HFFc6 (cell line): ENCODE measurements at regions not wholly inside any gene's neighbourhood (a gene's known extent, or its start where the extent isn't known, plus 50 kb on each side); places are given as distances from the start of the nearest gene placed in this dataset.

Experiments
- DNase-seq: peaks from one replicate; pipeline ENCODE4 v3.0.0-alpha.2; 2018
- H3K27ac Mint-ChIP-seq: 2 replicates; pipeline ENCODE4 v1.8.0; 2020; ENCODE audit warnings: mild to moderate bottlenecking, mixed read lengths
- H3K27me3 Mint-ChIP-seq: 2 replicates; pipeline ENCODE4 v1.8.0; 2021; ENCODE audit warnings: mild to moderate bottlenecking, moderate library complexity, mixed read lengths; ENCODE audit not compliant: insufficient read depth
- H3K36me3 Mint-ChIP-seq: 2 replicates; pipeline ENCODE4 v1.8.0; 2021; ENCODE audit warnings: low read depth, mixed read lengths
- H3K4me1 Mint-ChIP-seq: 2 replicates; pipeline ENCODE4 v1.8.0; 2020; ENCODE audit warnings: low read depth, mixed read lengths
- H3K4me3 Mint-ChIP-seq: 2 replicates; pipeline ENCODE4 v1.8.0; 2020; ENCODE audit warnings: mild to moderate bottlenecking, moderate library complexity, mixed read lengths
- H3K9me3 Mint-ChIP-seq: 2 replicates; pipeline ENCODE4 v1.8.0; 2020; ENCODE audit warnings: mild to moderate bottlenecking, mixed read lengths
- CTCF ChIP-seq: fragments of 200-600 bp; sonication (generic); IDR thresholded peaks from 2 replicates; pipeline ENCODE4 v1.5.0; 2021; ENCODE audit warnings: antibody characterized with exemption, mild to moderate bottlenecking

DNA sequence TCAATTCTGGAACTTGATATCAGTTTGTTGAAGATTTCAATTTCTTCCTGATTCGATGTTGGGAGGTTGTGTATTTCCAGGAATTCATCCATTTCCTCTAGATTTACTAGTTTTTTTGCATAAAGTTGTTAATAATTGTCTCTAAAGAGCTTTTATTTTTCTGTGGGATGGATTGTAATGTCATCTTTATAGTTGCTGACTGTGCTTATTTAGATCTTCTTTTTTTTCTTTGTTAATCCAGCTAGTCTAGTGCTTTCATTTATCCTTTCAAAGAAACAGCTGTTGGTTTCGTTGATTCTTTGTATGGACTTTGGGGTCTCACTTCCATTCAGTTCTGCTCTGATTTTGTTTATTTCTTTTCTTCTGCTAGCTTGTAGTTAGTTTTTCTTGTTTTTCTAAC lies 302.0 kb upstream of the DMAC1 start:
- TF ChIP-seq CTCF: no peak
- no peaks in the 10 kb centered on the region for H3K27me3 Mint-ChIP-seq
- H3K4me1 Mint-ChIP-seq: no peaks in the 10 kb centered on the region
- H3K9me3 Mint-ChIP-seq: peaks cover 64% of the 10 kb centered on the region
- no peak overlapping the region for H3K27ac Mint-ChIP-seq
- no peak for DNase-seq
- no peak overlapping the region for H3K4me3 Mint-ChIP-seq
- H3K36me3 Mint-ChIP-seq: no peaks in the 10 kb centered on the region

- no peaks in the 10 kb centered on the region for H3K4me1 Mint-ChIP-seq
- H3K36me3 Mint-ChIP-seq: no peaks in the 10 kb centered on the region
- peaks cover 50% of the 10 kb centered on the region for H3K9me3 Mint-ChIP-seq
- H3K4me3 Mint-ChIP-seq: no peak overlapping the region
- no peak for DNase-seq
- H3K27me3 Mint-ChIP-seq: no peaks in the 10 kb centered on the region
- TF ChIP-seq CTCF: no peak
- H3K27ac Mint-ChIP-seq: no peak overlapping the region
Measured at GRCh38 chr9:8096091-8096490, 296.5 kb upstream of the DMAC1 start.

DNA sequence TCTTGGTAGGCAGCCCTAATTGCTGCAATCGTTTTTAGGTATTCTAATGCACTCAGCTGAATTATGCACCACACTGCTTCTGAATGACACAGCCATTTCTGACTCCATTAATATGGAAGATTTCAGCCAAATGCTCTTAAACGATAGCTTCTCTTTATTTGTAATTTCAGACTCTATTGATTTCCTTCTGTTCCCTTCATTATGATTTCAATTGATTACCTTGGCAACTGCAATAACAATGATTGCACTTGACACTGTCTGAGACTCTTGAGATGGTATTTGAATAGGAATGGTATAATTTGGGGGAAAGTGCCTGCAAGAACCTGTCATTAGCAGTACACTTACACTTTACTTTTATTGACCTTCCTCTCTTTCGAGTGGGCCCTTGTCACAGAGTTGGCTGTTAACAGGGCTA lies 296.1 kb upstream of the DMAC1 start:
- TF ChIP-seq CTCF: no peak
- peaks cover 50% of the 10 kb centered on the region for H3K9me3 Mint-ChIP-seq
- no peaks in the 10 kb centered on the region for H3K27me3 Mint-ChIP-seq
- no peak overlapping the region for H3K4me3 Mint-ChIP-seq
- H3K36me3 Mint-ChIP-seq: no peaks in the 10 kb centered on the region
- no peaks in the 10 kb centered on the region for H3K4me1 Mint-ChIP-seq
- no peak overlapping the region for H3K27ac Mint-ChIP-seq
- no peak for DNase-seq

DNA sequence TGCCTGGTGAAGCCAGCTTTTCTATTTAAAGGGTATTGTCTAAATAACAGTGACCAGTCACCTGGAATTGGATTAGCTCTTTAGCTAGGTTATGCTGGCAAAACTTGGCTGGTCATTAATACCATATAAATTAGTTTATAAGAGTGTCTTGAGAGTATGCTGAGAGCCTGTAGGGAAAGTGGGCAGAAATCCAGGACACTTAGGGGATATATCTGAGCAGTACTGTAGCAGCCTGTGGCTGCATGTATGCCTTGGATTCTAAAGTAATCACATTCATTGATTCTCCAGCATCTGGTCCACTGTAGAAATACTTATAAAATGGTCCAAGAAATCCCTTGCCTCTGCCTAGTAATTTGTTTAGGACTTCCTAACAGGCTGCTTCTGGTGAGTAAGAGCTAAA lies 288.9 kb upstream of the DMAC1 start:
- Mint-ChIP-seq H3K27me3 (no peaks in the 10 kb centered on the region), H3K4me1 (no peaks in the 10 kb centered on the region), H3K9me3 (peaks cover 52% of the 10 kb centered on the region), H3K27ac (no peak overlapping the region), H3K4me3 (no peak overlapping the region), H3K36me3 (no peaks in the 10 kb centered on the region)
- TF ChIP-seq CTCF: no peak
- DNase-seq: no peak

DNA sequence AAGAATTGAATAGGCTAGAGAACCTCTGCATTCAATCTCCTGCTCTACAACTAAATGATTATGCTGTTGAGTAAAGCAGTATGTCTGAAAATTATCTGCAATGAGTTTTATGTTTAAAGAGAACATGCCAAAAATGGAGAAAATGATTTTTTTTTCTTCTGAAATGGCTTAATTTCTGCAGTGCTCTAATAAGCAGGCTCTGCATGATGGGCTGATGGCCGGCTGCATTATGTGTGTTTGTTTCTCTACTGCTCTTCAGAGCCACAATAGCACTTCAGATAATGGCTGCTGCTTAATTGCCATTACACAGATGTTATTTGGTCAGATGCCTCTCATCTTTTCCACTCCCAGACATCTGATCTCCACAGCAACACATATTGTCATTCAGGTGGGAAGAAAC lies 286.4 kb upstream of the DMAC1 start:
- H3K4me3 Mint-ChIP-seq: no peak overlapping the region
- H3K4me1 Mint-ChIP-seq: no peaks in the 10 kb centered on the region
- no peak for TF ChIP-seq CTCF
- no peaks in the 10 kb centered on the region; the same call in 1 of the 2 replicates for H3K27me3 Mint-ChIP-seq
- no peak for DNase-seq
- no peak overlapping the region for H3K27ac Mint-ChIP-seq
- no peaks in the 10 kb centered on the region for H3K36me3 Mint-ChIP-seq
- H3K9me3 Mint-ChIP-seq: peaks cover 66% of the 10 kb centered on the region

DNA sequence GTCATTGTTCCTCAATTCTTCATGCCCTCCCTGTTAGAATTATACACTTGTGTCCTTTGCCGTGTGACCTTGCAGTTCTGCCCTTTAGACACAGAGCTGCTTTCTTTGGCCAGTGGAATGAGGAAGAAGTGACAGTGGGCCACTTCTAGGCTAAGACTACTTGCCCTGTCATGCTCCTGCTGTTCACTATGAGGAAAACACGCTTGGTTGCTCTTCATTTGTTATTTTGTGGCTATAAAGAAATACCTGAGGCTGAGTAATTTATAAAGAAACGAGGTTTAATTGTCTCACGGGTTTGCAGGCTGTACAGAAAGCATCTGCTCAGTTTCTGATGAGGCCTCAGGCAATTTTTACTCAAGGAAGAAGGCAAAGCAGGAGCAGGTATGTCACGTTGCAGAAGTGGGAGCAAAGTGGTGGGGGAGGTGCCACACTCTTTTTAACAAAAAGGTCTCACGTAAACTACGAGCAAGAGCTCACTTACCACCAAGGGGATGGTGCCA lies 279.1 kb upstream of the DMAC1 start:
- no peak for TF ChIP-seq CTCF
- H3K36me3 Mint-ChIP-seq: no peaks in the 10 kb centered on the region
- no peak overlapping the region for H3K27ac Mint-ChIP-seq
- H3K4me1 Mint-ChIP-seq: no peaks in the 10 kb centered on the region
- H3K27me3 Mint-ChIP-seq: no peaks in the 10 kb centered on the region; the same call in 1 of the 2 replicates
- DNase-seq: no peak
- peaks cover 41% of the 10 kb centered on the region for H3K9me3 Mint-ChIP-seq
- no peak overlapping the region for H3K4me3 Mint-ChIP-seq
